HG03520 (cell line): ENCODE measurements at regions not wholly inside any gene's neighbourhood (a gene's known extent, or its start where the extent isn't known, plus 50 kb on each side); places are given as distances from the start of the nearest gene placed in this dataset.

ENCODE experiments used
- ATAC-seq: cut with Tn5 transposase; IDR thresholded peaks from one replicate; pipeline ENCODE4 v1.9.1; 2021; ENCODE audit warnings: mild to moderate bottlenecking, moderate library complexity; ENCODE audit not compliant: unreplicated experiment

DNA sequence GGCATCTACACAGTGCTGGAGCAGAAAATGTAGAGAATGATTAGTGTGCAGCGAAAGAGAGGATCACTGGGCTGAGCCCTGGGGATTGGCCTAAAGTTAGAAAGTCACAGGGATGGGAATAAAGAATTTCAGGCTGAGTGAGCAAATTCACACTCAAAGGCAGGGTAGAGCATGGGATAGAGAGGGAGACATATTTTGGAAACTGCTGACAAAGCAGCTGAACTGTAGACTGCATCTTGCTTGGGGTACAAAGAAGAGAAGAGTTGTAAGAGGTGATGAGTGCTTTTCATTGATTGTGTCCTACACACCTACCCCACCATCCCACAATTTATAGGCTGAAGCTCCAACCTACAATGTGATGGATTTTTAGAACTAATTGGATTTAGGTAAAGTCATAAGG lies 677.8 kb downstream of the TAF11L14 start:
- no peak for ATAC-seq

DNA sequence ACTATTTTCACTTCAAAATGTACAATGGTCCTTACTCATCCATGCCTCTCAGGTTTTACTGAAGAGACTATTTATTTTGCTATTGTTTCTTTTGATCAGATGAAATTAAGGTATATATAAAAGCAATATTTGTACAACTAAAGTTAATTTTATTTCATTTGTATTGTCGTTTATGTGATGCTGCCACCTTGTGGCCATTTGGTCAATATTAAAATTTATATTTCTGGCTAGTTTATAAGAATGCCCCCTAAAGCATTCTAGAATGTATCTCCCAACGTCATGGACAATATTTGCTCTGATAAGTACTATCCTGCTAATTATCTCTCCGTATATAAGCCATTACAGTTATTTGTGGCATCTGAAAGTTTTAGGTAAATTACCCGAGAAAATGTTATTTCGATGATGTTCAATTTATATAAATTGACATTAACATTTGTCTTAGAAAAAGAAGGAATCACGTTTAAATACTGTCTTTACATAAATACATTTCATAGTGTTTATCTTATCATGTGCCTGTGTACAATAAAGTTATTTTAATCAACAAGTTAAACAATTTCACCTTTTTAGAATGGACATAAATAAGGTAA lies 680.0 kb downstream of the TAF11L14 start:
- ATAC-seq: no peak

DNA sequence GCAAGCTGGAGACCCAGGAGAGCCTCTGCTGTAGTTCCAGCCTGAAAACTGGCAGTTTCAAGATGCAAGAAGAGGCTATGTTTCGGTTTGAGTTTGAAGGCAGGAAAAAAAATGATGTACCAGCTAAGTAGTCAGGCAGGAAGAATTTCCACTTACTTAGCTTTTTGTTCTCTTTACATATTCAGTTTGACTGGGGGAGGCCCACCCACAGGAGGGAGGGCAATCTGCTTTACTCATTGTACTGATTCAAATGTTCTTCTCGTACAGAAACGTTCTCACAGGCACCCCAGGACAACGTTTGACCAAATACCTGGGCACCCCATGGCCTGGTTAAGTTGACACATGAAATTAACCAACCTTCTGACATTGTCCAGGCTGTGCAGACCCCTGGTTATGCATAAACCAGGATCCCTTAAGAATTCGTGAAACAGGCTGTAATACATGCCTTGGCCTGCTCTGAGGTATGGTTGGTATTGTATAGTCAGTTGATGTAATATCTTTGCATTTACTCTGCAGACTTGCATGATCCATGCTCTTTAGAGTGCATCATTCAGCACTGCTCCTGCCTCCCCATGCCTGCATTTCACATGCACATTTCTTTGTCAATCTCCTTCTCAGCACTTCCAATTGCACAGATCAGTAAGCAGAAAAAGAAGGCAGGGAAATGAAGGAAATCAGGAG lies 687.1 kb downstream of the TAF11L14 start:
- no peak for ATAC-seq

DNA sequence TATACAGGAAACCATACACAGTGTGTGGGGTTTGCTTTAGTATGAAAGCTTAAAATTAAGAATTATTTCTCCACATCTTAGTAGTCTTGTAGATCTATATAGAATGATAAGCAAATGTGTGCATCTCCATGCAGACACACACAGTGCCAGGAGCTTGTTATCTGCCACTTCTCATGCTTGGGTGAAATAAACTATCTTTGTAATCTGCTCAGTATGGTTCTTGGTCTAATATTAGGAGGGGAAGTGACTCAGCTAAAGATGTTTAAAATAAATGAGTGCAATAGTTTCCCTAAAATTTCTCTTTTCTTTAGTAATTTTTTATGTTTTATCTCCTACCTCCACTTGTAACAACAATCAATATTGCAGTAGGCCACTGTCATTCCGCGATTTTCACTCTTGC lies 689.6 kb downstream of the TAF11L14 start:
- no peak for ATAC-seq

DNA sequence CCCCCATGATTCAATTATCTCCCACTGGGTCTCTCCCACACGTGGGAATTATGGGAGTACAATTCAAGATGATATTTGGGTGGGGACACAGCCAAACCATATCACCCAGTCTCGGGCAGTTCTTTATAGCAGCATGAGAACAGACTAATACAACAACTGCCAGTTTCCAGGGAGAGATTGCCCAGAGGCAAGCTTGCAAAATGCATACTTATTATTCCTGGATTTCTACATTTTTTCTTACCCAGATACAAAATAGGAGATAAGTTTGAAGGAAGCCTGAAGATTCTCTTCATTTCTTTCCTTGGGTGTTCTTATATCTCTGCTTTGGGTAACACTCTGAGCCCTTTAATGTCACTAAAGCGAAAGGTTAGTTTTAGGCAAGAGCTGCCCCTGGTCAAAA lies 691.2 kb downstream of the TAF11L14 start:
- ATAC-seq: no peak

DNA sequence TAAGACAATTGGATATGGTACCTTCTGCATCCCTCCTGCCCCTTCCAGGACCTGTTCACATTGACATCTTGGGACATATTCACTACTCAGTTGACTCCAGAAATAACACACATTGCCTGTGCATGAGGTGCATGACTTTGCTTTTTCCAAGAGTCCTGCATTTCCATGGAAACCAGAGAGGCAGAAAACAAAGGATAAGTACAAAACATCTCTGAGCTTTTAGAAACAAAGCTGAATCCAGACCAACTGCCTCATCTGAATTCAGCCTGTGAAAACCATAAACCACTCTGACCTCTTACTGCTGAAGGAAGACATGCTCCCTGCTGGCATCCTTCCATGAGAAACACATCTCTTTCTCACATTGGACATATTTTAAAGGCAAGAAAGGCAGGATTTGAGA lies 695.1 kb downstream of the TAF11L14 start:
- no peak for ATAC-seq

DNA sequence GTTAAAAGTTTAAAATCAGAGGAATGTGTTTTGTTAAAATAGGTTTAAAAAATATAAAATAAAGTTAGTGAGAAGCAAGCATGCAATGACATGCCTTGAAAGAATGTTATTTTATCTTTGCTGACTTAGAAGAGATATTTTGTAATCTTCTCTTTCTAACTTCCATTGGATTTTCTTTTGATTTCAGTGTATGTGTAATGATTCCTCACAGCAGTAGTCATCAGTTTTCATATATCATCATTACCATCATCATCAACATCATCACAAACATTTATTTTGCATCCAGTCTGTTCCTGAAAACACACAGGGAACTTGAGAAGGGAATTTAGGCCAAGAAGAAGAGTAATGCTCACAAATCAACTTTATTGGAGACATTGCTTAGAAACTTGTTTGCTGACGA lies 699.6 kb downstream of the TAF11L14 start:
- no peak for ATAC-seq

DNA sequence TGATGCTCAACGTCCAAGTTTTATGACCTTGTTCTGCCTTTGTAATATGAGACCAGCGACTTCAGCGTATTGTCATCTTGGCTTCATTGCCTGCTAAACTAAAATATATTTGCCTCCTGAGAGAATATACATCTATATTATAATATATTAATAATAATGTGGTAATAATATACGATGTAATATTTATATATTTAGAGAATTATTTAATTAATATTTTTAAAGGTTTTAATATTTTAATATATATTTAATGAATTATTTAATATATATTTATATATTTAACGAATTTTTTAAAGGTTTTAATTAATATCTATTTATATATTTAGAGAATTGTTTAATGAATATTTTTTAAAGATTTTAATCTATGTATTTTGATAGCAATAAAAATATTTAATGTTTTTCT lies 700.7 kb downstream of the TAF11L14 start:
- no peak for ATAC-seq

DNA sequence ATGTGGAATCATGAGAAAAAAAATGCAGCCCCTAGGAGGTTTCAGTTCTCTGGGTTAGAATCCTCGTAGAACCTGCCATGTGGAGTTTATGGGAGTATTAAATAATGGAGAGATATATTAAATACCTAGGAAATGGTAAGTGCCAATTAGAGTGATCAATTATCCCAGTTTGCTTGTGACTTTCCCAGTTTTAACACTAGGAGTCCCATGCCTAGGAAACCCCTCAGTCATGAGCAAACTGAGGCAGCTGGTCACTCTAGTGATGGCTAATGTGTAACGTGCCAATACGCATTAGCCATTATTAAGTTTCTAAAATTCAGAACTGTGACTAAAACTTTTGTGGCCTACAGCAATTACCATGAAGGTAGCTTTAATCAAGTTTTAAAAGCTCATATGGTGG lies 720.6 kb downstream of the TAF11L14 start:
- ATAC-seq: no peak

DNA sequence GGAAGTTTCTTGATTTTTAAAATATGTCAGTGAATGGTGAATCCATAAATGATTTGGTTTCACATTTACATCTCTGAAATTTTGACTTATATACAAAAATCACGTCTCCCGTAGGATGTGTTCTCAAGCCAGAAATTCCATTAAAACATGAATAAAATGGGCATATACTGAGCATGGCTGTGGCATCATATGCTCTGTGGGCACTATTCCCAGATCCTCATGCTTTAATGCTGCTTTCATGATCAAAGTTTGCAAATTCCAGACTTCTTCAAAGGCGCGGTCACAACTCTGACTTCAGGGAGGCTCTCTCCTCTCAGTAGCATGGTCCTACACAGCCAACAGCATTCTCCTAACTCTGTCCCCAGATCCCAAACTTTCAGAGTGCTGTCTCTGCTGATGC lies 723.2 kb downstream of the TAF11L14 start:
- ATAC-seq: no peak

DNA sequence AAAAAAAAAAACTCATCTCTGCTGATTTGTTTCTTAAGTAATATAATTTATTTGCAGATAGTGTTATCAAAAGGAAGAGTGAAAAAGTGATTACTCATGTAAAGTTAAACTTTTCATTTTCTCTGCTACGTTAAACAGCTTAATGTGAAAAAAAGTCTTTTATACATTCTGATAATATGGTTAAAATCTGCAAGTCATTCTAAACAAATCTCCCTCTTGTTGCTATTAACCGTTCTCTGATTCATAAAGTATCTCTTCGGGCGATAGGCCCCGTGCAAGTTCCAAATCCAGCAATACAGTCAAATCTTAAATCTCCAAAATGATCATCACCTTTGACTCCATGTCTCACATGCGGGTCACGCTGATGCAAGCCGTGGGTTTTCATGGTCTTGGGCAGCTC lies 732.0 kb downstream of the TAF11L14 start:
- no peak for ATAC-seq

DNA sequence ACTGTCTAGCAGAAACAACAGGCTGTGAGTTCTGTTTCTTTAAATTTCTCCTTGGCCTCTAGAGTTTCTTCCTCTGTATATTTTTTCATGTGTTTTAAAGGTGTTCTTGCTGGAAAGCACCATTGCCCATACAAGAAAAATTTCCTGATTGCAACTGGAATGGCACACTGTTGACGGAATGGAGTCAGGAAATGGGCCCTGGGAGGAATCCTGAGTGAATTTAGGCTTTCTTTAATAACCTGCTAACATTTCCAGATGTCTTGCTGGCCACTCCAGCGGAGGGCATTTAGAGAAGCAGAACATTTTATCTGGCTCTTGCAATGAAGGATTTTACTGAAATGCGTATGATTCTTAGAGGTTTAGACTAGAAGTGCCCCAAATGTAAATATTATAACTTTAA lies 736.3 kb downstream of the TAF11L14 start:
- no peak for ATAC-seq

DNA sequence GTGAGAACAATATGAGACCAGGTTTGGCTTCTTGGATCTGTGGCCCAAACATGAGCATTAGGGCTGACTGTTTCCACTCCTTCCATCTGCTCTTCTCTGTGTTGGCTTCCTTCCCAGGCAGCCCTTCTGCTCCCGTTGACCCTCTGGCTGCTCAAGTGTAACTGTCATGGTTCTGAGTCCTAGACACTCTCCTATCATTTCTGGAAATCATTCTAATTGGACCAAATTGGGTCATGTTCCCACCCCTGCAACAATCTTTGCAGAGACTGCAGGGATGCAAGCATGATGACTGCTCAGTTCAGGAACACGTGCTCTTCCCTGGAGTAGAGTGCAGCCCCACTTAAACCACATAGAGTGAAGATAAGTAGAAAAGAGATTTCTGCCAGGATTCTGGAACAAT lies 741.4 kb downstream of the TAF11L14 start:
- ATAC-seq: no peak

DNA sequence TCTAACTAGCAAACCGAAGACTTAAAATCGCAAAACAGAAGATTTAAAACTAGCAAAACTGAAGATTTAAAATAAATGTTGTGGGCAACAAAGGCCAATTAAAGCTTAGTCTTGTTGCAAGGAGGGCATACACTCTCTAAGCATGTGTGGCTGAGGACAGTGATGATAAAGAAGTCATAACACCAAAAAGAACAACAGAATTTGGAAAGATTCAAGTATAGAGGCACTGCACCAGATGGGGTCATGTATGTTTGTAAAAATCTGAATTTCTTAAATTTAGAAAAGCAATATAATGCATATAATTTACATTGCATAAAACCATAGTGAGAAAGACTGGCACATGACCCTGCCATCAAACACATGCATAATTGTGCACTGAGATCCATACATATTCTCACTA lies 743.8 kb downstream of the TAF11L14 start:
- ATAC-seq: no peak

DNA sequence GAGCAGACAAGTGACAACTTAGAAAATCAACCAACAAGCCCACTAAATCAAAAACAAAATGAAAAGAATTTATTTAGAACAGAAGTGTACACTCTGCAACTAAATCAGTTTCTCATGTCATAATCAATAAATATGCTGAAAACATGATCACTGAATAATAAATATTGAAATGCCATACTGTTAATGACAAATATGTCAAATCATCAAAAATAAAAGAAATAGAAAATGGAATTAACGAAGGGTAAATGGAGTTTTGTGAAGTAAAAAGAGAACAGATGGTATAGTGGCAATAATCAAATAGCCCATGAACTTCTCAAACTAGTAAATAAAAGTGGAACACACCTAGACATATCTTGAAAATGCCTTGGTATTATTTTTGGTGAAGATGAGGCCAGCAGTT lies 744.9 kb downstream of the TAF11L14 start:
- no peak for ATAC-seq

DNA sequence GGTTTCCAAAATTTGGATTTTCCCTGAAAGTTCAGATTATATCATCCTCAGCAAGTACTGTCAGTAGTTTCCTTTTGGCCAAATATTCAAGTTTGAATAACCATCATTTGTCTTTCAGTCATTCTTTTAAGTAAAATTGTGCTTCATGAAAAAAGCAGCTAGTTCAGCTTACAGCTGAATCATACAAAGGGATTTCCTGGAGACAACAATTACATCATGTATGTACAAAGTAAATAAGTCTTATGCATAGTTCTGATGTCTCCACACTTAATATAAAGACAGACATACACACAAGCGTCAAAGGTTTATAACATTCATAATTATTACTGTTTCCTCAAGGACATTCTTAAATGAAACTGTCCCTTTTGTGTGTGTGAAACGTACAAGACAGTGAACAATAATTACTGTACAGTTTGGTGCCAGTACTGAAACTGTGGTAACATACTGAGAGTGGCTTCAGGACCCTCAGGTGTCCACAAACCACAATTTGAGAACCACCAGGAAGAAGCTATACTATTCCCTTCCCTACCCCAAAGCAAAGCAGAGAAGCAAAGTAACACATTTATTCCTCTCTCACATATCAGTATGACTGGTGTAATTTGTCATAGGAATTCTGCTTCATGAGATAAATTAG lies 746.6 kb downstream of the TAF11L14 start:
- ATAC-seq: no peak

DNA sequence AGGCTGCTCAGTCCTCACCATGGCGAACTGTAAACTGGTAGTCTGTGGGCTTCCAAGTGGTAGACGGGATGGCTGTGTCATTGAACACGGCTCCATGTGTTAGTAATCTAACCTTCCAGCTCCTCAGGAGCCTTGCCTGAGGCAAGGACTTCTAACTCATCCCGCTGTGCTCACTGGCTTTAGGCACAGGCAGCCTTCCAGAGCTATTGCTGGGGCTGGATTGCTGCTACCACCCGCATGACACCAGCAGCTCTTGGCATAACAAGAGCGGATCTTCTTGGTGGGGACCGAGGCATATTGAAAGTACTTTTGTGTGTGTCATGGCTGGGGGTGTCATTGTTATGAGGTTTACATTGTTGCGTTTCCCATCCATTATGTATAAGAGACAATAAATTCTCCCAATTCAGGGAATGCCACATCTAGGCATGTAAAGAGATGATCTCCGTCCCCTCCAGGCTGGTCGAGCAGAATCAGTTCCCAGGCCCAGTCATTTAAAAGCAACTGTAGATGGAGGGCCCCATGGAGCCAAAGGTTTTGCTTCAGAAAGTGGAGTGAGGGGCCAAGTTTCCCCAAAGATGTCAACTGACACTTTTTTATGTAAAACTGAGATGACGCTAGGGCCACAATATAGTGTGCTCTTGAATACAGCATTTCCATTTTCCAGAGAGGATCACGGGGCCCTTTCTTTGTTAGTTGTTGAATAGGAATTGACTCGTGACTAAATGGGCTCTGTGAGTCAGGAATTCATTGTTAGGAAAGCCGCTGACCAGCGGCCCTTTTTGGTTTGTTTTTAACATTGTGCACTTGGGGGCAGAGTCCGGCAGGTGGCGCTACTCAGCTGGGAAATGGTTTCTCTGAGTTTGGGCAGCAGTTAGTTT lies 759.5 kb downstream of the TAF11L14 start:
- peak; percentile 77 for ATAC-seq

DNA sequence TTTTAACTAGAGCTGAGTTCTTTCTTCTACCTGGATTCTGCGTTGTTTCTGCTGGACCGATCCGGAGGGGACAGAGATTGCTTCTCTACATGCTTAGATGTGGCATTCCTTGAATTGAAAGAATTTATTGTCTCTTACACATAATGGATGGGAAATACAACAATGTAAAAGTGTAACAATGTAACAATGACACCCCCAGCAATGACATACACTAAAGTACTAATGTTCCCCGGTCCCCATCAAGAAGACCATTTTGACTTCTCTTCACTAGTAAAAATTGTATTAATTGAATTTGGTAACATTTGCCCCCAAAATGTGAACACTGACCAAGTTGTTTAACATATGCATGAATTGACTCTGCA lies 760.2 kb downstream of the TAF11L14 start:
- no peak for ATAC-seq

DNA sequence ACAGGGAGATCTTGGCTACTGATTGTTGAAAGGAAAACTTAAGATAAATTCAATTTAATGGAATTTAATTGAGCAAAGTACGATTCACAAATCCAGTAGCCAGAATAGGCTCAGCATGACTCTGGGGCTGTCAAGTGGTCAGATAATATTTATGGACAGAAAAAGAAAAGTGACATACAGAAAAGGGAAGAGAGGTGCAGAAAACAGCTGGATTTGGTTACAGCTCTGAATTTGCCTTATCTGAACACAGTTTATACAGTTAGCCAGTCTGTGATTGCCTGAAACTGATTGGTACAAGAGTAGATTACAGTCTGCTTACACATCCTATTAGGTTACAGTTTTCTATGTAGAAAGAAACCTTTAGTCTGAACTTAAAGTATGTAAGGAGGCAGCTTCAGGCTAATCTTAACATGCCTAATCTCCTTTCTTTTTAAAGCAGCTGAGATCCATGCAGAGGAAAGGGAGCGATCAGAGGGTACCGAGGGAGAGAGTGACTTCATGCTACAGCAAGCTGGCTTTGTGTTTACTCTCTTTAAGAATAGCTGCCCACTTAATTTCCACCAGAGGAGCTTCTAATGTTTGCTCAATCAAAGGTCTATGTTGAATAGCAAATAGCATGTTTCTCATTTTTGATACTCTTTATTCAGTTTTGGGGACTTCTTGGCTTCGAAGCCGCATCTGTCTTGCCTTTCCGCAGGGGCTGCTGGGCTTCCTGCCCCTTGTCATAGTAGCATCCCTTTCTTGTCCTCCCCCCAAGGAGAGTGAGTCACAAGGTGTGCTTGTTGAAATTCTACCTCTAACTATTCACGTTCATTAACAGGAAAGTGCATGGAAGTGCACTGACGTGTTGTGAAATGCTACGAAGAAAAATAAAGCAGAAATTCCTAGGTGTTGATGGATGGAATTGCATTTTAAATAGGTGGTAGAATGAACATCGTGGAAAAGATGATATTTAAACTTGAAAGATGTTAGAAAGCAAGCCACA lies 761.2 kb downstream of the TAF11L14 start:
- no peak for ATAC-seq

DNA sequence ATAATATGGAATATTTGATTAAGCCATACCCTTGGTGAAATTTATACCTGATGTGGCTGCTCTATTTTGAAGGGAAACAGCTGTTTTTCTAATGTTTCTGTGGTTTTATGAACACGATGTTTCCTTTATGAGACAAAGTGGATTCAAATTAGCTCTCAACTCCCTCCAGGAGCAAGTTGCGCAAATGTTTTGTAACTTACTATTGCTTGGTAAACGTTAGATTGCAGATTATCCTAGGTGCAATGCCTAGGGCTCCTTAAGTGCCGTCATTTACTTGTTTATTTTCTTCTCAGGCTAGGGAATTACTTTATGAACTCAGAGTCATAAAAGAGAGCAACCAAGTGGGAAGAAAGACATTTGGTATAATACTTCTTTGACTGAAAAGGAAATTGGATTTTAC lies 763.1 kb downstream of the TAF11L14 start:
- no peak for ATAC-seq

DNA sequence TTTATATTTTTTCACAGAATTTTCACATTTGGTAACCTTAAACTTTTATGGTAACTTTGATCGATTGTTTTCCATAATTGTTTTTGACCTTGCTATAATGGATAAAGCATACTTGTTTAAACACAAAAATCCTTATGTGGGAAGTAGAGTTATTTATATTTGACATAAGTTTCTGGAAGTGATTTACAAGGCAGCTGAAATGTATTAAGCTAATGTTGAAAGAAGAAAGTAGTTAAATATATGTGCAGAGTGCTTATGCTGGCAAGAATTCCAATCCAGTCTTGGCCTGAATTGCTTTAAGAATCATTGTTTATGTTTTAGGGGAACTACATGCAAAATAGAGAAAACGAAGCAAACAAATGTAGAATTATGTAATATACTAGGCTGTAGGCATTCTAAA lies 763.6 kb downstream of the TAF11L14 start:
- ATAC-seq: no peak
